ENCODE measurements at regions not wholly inside any gene's neighbourhood (a gene's known extent, or its start where the extent isn't known, plus 50 kb on each side); places are given as distances from the start of the nearest gene placed in this dataset.

- H3K4me1 ChIP-seq: no peaks in the 10 kb centered on the region
- H3K27me3 ChIP-seq: no peaks in the 10 kb centered on the region
- DNase-seq (ENCODE audit: low spot score in 2 of 2): no peak
- intact Hi-C loops (cut with DNase I; ENCODE audit: low total_unique reads): no loop called here
- H3K27ac ChIP-seq: no peak overlapping the region
- H3K36me3 ChIP-seq: no peaks in the 10 kb centered on the region
- H3K9me3 ChIP-seq: no peaks in the 10 kb centered on the region
- TF ChIP-seq POLR2A (IDR thresholded peaks at IDR 0.05) (no peak), POLR2AphosphoS5 (IDR thresholded peaks at IDR 0.05) (no peak)
- TF ChIP-seq, protein P1, sequence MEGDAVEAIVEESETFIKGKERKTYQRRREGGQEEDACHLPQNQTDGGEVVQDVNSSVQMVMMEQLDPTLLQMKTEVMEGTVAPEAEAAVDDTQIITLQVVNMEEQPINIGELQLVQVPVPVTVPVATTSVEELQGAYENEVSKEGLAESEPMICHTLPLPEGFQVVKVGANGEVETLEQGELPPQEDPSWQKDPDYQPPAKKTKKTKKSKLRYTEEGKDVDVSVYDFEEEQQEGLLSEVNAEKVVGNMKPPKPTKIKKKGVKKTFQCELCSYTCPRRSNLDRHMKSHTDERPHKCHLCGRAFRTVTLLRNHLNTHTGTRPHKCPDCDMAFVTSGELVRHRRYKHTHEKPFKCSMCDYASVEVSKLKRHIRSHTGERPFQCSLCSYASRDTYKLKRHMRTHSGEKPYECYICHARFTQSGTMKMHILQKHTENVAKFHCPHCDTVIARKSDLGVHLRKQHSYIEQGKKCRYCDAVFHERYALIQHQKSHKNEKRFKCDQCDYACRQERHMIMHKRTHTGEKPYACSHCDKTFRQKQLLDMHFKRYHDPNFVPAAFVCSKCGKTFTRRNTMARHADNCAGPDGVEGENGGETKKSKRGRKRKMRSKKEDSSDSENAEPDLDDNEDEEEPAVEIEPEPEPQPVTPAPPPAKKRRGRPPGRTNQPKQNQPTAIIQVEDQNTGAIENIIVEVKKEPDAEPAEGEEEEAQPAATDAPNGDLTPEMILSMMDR (IDR thresholded peaks at IDR 0.05): no peak
- H3K4me3 ChIP-seq: no peak overlapping the region
Observed at GRCh38 chr5:135218486-135218755, 180.6 kb downstream of the MACROH2A1 start.

DNA sequence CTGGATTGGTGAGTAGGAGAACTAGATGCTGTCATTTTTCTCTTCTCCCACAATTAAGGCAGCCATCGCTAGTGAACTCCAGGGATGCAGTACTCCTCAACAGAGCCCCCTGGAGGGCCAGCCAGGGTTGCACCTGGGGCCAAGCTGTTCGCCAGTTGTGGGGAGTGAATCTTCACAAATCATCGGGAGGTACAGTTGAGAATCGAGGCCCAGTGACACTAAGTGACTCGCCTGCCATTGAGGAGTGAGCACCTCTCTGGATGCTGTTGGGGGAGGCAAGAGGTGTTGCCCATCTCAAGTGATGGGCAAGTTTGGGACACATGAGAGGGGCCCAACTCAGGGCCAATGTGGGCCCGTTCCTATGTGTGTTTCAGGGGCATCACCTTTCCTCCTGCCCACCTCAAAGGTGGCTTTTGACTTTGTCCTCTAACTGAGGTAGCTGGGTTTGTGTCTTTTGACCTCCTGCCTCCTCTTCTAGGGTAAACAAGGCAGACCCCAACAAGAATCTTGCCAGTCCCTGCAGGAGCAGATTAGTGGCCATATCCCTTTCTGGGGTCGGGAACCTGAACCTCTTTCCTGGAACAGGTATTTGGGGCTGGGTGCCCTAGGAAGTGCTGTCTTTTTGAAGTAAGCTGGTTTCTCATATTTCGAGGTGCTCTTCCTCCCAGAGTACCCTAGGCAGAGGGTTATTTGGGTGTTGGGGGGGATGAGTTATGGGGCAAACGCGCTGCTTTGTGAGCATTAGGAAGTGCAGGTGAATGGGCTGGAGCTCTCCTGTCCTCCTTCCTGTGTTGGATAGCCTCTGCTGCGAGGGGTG lies 181.2 kb downstream of the MACROH2A1 start:
- Histone ChIP-seq H3K27me3 (no peaks in the 10 kb centered on the region), H3K4me1 (no peaks in the 10 kb centered on the region), H3K36me3 (no peaks in the 10 kb centered on the region), H3K27ac (no peak overlapping the region), H3K9me3 (no peaks in the 10 kb centered on the region), H3K4me3 (no peak overlapping the region)
- intact Hi-C loops (cut with DNase I; ENCODE audit: low total_unique reads): no loop called here
- TF ChIP-seq POLR2A (IDR thresholded peaks at IDR 0.05) (no peak), POLR2AphosphoS5 (IDR thresholded peaks at IDR 0.05) (no peak)
- TF ChIP-seq, protein P1 (IDR thresholded peaks at IDR 0.05): no peak
- peak in 1 of 2 donors; percentile 12 for DNase-seq (ENCODE audit: low spot score in 2 of 2)

DNA sequence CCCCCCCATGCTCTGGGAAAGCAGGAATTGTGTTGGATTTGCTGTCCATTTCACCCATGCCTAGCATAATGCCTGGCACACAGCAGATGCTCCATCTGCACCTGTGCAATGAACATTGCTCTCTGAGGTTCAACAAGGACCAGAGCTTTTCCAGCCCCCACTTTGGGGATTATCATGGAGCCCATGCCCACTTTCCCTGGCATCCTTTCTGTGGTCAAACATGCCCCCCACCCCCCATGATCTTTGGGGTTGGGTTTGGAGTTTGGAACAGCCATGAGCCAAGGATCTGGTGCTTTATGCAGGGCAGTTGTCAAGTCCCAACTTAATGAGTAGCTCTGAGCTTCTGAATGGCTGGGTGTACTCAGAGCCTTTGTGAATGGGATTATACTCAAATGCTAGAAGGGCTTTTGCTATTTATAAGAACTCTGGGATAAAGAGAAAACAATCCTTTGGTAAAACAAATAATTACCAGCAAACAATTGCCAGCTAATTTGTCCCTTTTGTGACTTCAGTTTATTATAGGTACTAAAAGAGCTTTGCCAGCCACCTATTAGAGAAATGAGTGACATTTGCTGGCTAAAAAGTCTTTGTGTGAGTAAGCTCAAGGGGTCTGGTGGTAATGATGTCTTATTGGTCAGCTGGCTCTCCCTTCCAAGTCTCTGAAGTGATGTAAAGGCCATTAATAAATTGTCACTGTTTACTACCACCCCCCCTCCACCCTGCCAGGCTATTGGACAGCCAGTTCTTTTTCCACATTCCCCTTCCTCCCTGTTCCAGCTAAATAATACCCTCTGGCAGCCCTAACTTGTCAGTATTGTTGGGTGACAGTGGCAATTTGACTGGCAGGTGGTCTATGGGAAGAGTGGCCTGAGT lies 182.3 kb downstream of the MACROH2A1 start:
- intact Hi-C loops (cut with DNase I; ENCODE audit: low total_unique reads): no loop called here
- no peaks in the 10 kb centered on the region for H3K36me3 ChIP-seq
- H3K27me3 ChIP-seq: no peaks in the 10 kb centered on the region
- peak in 1 of 2 donors; percentile 7 for DNase-seq (ENCODE audit: low spot score in 2 of 2)
- no peaks in the 10 kb centered on the region for H3K9me3 ChIP-seq
- TF ChIP-seq POLR2A (IDR thresholded peaks at IDR 0.05) (no peak), POLR2AphosphoS5 (IDR thresholded peaks at IDR 0.05) (no peak)
- TF ChIP-seq, protein P1 (IDR thresholded peaks at IDR 0.05): no peak
- H3K27ac ChIP-seq: no peak overlapping the region
- no peak overlapping the region for H3K4me3 ChIP-seq
- no peaks in the 10 kb centered on the region for H3K4me1 ChIP-seq

- H3K27ac ChIP-seq: no peak overlapping the region
- intact Hi-C loops (cut with DNase I; ENCODE audit: low total_unique reads): no loop called here
- no peaks in the 10 kb centered on the region for H3K4me1 ChIP-seq
- H3K36me3 ChIP-seq: no peaks in the 10 kb centered on the region
- TF ChIP-seq POLR2AphosphoS5 (IDR thresholded peaks at IDR 0.05) (no peak), POLR2A (IDR thresholded peaks at IDR 0.05) (no peak)
- TF ChIP-seq, protein P1 (IDR thresholded peaks at IDR 0.05): no peak
- DNase-seq (ENCODE audit: low spot score in 2 of 2): peak in 1 of 2 donors; percentile 6
- no peaks in the 10 kb centered on the region for H3K27me3 ChIP-seq
- H3K4me3 ChIP-seq: no peak overlapping the region
- no peaks in the 10 kb centered on the region for H3K9me3 ChIP-seq
Observed at GRCh38 chr5:135215617-135216470, 181.8 kb upstream of the PITX1 start.

Measured in breast epithelium (tissue), 4 donors.